Gastroesophageal sphincter (tissue), 4 donors: ENCODE measurements at regions not wholly inside any gene's neighbourhood (a gene's known extent, or its start where the extent isn't known, plus 50 kb on each side); places are given as distances from the start of the nearest gene placed in this dataset.
A peak's percentile ranks its signal among the peaks of the same experiment; 100 is the strongest.

Experiments used
- ATAC-seq: fragments of 150-250 bp; one replicate; pipeline ENCODE4 v1.9.1; 2016; ENCODE audit warnings: mild to moderate bottlenecking, moderate library complexity
- H3K27ac ChIP-seq, 4 donors: fragments of 200-600 bp; sonication (generic) in 3 of 4; 1 replicate in 3 of 4; 2 replicates in 1 of 4; pipeline ENCODE4 v1.5.1; 2016 to 2019
- H3K27me3 ChIP-seq: fragments of 200-600 bp; sonication (generic); one replicate; pipeline ENCODE4 v1.5.1; 2019
- H3K36me3 ChIP-seq, 2 donors: fragments of 200-600 bp; sonication (generic); one replicate each; pipeline ENCODE4 v1.5.1; 2019; ENCODE audit warnings: control low read depth in 1 of 2
- H3K4me1 ChIP-seq, 3 donors: fragments of 200-600 bp; sonication (generic); 1 replicate in 2 of 3; 2 replicates in 1 of 3; pipeline ENCODE4 v1.5.1; 2016 to 2019; ENCODE audit warnings: control low read depth in 2 of 3
- H3K4me3 ChIP-seq, 2 donors: fragments of 200-600 bp; sonication (generic); one replicate each; pipeline ENCODE4 v1.5.1; 2019; ENCODE audit warnings: mild to moderate bottlenecking in 1 of 2, moderate library complexity in 1 of 2
- H3K9me3 ChIP-seq, 3 donors: fragments of 200-600 bp; sonication (generic); one replicate each; pipeline ENCODE4 v1.5.1; 2017 to 2019; ENCODE audit warnings: control low read depth in 2 of 3
- EP300 ChIP-seq: sonication (generic); formaldehyde crosslinking; IDR thresholded peaks from one replicate; pipeline ENCODE4 v1.6.1; 2017; ENCODE audit warnings: antibody characterized with exemption, mild to moderate bottlenecking
- POLR2A ChIP-seq, 2 donors: fragments of 450-650 bp; IDR thresholded peaks; one replicate each; pipeline ENCODE4 v1.6.1; 2017; ENCODE audit warnings: antibody characterized with exemption in 2 of 2, mild to moderate bottlenecking in 2 of 2, moderate library complexity in 1 of 2
- POLR2AphosphoS5 ChIP-seq: sonication (generic); formaldehyde crosslinking; IDR thresholded peaks from one replicate; pipeline ENCODE4 v1.6.1; 2017; ENCODE audit warnings: antibody characterized with exemption
- WGBS, 2 donors: methylation state at CpG; one replicate each; pipeline ENCODE4 v1.1.5; 2018; ENCODE audit warnings: low coverage in 1 of 2; 5-methylcytosine and 5-hydroxymethylcytosine counted together
- TF ChIP-seq, protein P1 (sequence below), 4 experiments: fragments of 200-600 bp in 2 of 4; fragments of 450-650 bp in 2 of 4; sonication (generic) in 1 of 4; IDR thresholded peaks; one replicate each; pipeline ENCODE4 v1.5.1; 2017 to 2019; ENCODE audit warnings: antibody characterized with exemption in 4 of 4, mild to moderate bottlenecking in 2 of 4, moderate library complexity in 2 of 4

DNA sequence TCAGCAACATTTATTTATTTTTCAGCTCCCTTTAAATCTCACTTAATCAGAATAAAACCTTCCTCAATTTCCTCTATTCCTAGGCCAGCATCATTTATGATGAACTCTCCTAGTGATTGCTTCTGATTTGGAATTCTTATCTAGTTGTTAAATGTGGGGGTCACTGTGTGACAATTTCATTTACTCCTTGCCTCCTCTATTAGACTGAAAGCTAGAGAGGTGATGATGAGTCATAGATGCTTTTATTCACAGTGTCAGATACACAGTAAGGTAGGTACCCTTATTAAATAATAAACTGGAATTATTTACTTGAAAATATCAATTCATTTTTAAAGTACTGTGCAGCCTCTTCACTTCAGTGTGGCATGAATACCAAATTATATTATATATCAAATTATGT is 960.6 kb downstream of the MAT2B start:
- no peak for ATAC-seq
- TF ChIP-seq, protein P1, sequence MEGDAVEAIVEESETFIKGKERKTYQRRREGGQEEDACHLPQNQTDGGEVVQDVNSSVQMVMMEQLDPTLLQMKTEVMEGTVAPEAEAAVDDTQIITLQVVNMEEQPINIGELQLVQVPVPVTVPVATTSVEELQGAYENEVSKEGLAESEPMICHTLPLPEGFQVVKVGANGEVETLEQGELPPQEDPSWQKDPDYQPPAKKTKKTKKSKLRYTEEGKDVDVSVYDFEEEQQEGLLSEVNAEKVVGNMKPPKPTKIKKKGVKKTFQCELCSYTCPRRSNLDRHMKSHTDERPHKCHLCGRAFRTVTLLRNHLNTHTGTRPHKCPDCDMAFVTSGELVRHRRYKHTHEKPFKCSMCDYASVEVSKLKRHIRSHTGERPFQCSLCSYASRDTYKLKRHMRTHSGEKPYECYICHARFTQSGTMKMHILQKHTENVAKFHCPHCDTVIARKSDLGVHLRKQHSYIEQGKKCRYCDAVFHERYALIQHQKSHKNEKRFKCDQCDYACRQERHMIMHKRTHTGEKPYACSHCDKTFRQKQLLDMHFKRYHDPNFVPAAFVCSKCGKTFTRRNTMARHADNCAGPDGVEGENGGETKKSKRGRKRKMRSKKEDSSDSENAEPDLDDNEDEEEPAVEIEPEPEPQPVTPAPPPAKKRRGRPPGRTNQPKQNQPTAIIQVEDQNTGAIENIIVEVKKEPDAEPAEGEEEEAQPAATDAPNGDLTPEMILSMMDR (IDR thresholded peaks at IDR 0.05): no peak
- TF ChIP-seq POLR2AphosphoS5 (no peak), POLR2A (IDR thresholded peaks at IDR 0.05) (no peak), EP300 (no peak)
- Histone ChIP-seq H3K4me3 (no peak overlapping the region), H3K36me3 (no peaks in the 10 kb centered on the region), H3K9me3 (no peaks in the 10 kb centered on the region), H3K27me3 (no peaks in the 10 kb centered on the region), H3K27ac (no peak overlapping the region), H3K4me1 (no peaks in the 10 kb centered on the region)

GRCh38 chr5:164470312-164470711 is 964.9 kb downstream of the MAT2B start:
- Histone ChIP-seq H3K4me3 (no peak overlapping the region), H3K27ac (no peak overlapping the region), H3K9me3 (no peaks in the 10 kb centered on the region), H3K27me3 (no peaks in the 10 kb centered on the region), H3K36me3 (no peaks in the 10 kb centered on the region), H3K4me1 (no peaks in the 10 kb centered on the region)
- TF ChIP-seq, protein P1 (IDR thresholded peaks at IDR 0.05): no peak
- TF ChIP-seq POLR2A (IDR thresholded peaks at IDR 0.05): no peak
- ATAC-seq: no peak
- 40 to 53% methylated on average over 1 of the region's 1 CpG for WGBS, 2 donors

DNA sequence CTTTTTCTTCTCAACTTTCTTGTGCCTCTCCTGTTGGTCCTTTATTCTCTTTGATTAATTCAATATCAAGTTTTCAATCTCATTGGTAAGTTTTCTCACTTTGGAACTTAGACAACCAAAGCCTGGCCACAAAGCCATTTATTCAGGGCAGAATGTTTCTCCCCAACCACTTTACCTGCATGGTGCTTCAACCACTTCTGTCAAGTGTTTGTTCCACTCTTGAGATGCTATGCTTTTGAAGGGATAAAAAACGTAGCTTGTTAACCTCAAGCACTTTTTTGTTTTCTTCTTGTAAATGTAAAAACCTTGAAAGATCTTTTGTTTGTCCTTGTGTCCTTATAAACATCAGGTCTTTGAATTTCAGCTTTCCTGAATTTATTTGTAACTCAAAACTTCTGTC is 966.7 kb downstream of the MAT2B start:
- 70 to 81% methylated on average over 1 of the region's 1 CpG for WGBS, 2 donors
- H3K27ac ChIP-seq: no peak overlapping the region
- H3K9me3 ChIP-seq: no peaks in the 10 kb centered on the region
- TF ChIP-seq POLR2A (IDR thresholded peaks at IDR 0.05) (no peak), EP300 (no peak), POLR2AphosphoS5 (no peak)
- TF ChIP-seq, protein P1 (IDR thresholded peaks at IDR 0.05): no peak
- H3K27me3 ChIP-seq: no peaks in the 10 kb centered on the region
- no peak overlapping the region for H3K4me3 ChIP-seq
- ATAC-seq: no peak
- no peaks in the 10 kb centered on the region for H3K4me1 ChIP-seq
- no peaks in the 10 kb centered on the region for H3K36me3 ChIP-seq

DNA sequence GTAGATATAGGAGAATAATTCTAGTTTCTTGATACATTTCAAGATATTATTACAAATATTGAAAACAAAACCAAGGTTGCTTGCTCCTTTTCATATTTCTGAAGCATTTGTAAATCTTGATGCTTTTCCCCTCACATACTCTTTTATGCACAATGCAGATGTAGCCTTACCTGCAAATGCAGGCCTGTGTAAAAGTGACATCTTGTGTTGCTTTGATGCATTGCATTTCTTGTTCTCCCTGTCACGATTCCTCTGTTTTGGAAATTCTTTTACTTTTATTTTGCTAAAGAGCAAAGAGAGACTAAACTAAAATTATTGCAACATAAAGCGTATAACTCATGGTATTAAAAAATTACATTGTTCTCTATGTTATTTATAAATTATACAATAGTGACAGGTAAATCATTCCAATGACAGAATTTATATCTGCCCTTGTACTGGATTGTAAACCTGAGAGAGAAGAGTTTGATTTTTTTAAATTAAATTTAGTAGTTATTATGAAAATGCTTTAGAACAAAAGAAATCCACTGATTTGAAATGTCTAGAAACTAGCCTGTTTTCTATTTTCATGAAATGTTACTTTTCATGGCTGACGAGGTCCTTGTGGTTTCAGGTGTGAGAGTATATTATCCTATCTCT is 970.0 kb downstream of the MAT2B start:
- 56 to 63% methylated on average over 3 of the region's 3 CpGs for WGBS, 2 donors
- Histone ChIP-seq H3K36me3 (no peaks in the 10 kb centered on the region), H3K4me3 (no peak overlapping the region), H3K4me1 (no peaks in the 10 kb centered on the region), H3K9me3 (no peaks in the 10 kb centered on the region), H3K27me3 (no peaks in the 10 kb centered on the region), H3K27ac (no peak overlapping the region)
- ATAC-seq: no peak
- TF ChIP-seq POLR2A (IDR thresholded peaks at IDR 0.05): no peak
- TF ChIP-seq, protein P1 (IDR thresholded peaks at IDR 0.05): peak in 1 of 4 experiments; percentile 46
- TF ChIP-seq POLR2AphosphoS5: no peak

DNA sequence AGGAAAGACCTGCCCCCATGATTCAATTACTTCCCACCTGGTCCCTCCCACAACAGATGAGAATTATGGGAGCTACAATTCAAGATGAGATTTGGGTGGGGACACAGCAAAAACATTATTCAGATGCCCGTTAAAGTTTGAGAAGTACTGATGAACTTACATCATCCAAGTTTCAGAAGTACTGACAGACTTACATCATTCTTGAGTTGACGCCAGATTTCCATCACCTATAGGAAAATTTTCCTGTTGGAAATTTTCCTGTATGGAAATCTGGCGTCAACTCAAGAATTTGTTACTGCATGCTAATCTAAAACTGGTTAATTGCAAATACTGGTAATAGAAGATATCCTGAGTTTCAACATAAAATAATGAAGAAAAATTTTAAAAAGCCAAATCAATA is 975.9 kb downstream of the MAT2B start:
- 84 to 92% methylated on average over 2 to 3 of the region's 3 CpGs for WGBS, 2 donors

More for the DNA sequence above, 975.9 kb downstream of the MAT2B start:
- Histone ChIP-seq H3K36me3 (no peaks in the 10 kb centered on the region), H3K27me3 (no peaks in the 10 kb centered on the region), H3K9me3 (no peaks in the 10 kb centered on the region), H3K4me1 (no peaks in the 10 kb centered on the region), H3K4me3 (no peak overlapping the region), H3K27ac (no peak overlapping the region)
- TF ChIP-seq POLR2AphosphoS5: no peak
- no peak for TF ChIP-seq EP300
- TF ChIP-seq, protein P1 (IDR thresholded peaks at IDR 0.05): no peak
- no peak for TF ChIP-seq POLR2A (IDR thresholded peaks at IDR 0.05)
- no peak for ATAC-seq
